ENCODE measurements at regions not wholly inside any gene's neighbourhood (a gene's known extent, or its start where the extent isn't known, plus 50 kb on each side); places are given as distances from the start of the nearest gene placed in this dataset.

GRCh38 chr5:115713408-115713807, 87.6 kb upstream of the TMED7 start:
- TF ChIP-seq, protein P1, sequence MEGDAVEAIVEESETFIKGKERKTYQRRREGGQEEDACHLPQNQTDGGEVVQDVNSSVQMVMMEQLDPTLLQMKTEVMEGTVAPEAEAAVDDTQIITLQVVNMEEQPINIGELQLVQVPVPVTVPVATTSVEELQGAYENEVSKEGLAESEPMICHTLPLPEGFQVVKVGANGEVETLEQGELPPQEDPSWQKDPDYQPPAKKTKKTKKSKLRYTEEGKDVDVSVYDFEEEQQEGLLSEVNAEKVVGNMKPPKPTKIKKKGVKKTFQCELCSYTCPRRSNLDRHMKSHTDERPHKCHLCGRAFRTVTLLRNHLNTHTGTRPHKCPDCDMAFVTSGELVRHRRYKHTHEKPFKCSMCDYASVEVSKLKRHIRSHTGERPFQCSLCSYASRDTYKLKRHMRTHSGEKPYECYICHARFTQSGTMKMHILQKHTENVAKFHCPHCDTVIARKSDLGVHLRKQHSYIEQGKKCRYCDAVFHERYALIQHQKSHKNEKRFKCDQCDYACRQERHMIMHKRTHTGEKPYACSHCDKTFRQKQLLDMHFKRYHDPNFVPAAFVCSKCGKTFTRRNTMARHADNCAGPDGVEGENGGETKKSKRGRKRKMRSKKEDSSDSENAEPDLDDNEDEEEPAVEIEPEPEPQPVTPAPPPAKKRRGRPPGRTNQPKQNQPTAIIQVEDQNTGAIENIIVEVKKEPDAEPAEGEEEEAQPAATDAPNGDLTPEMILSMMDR (conservative IDR thresholded peaks at IDR 0.05; ENCODE audit: low read length) = no peak
- H3K4me3 ChIP-seq (ENCODE audit: low read length) = no peak overlapping the region
- no peak for DNase-seq (ENCODE audit: low read depth)

DNA sequence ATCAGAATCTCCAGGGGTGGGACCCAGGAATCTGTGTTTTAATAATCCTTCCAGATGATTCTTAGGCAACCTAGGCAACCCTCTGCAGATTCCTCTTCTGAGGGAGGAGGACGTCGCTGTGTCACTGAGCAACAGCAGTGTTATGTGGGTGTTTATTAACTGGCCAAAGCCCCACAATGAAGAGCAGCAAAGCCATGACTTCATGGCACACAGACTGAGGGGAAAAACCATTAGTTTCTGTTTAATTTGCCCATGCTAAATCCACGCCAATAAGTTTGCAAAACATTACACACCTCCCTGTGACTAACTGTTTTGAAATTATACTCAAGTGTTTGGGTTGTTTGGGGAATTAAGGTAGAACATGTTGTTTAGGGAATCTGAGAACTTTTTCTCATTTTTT, 83.7 kb upstream of the TMED7 start:
- DNase-seq (ENCODE audit: low read depth) = no peak
- TF ChIP-seq, protein P1 (conservative IDR thresholded peaks at IDR 0.05; ENCODE audit: low read length) = no peak
- H3K4me3 ChIP-seq (ENCODE audit: low read length) = no peak overlapping the region

DNA sequence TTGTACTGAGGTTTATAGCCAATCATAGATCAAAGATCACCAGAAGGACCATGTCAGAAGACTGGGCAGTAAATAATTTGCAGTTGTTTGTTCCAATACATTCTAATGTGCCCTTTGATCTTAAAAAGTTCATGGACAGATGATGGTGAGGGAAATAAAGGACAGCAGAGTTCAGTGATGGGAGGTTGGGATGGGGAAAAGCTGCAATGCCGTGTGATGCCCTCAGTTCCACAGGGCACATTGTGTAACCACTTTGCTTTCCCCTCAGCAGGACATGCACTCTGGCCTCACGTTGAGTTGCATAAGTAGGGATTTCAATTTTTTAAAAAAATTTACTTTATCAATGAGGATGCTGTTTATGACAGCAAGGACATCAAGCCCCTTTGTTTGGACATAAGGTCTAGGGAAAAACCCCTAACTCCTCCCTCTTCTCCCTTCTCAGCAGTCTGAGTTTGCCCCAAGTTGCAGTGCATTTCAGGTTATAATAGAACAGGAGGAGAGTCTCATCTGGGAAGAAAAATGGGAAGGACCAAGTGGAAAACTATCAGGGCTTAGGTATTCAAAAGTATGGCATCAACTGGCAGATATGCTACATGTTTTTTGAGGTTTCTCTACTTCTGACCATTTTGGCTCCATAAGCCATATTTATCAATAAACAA, 83.1 kb upstream of the TMED7 start:
- DNase-seq (ENCODE audit: low read depth) = no peak
- H3K4me3 ChIP-seq (ENCODE audit: low read length) = no peak overlapping the region
- TF ChIP-seq, protein P1 (conservative IDR thresholded peaks at IDR 0.05; ENCODE audit: low read length) = no peak

- DNase-seq (ENCODE audit: low read depth) = no peak
- TF ChIP-seq, protein P1 (conservative IDR thresholded peaks at IDR 0.05; ENCODE audit: low read length) = no peak
- no peak overlapping the region for H3K4me3 ChIP-seq (ENCODE audit: low read length)
These were observed 77.7 kb upstream of the TMED7 start for GRCh38 chr5:115703514-115703913.

DNA sequence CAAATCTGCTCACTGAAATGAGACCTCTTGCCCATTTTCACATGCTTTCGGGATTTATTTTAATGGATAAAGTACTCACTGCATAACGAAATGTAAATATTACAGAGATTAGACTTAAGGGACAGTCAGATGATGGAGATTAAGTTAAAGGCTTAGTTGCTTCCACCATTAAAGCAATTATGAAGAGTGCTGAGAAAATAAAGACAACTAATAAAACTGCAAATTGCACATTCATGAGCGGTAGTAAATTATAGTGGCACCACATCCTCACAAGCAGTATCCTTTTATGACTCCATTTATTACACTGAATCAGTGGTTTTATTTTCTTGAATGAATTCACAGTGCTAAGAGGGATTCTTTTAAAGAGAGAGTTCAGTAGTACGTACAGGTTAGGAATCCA, 76.2 kb upstream of the TMED7 start:
- DNase-seq (ENCODE audit: low read depth) = no peak
- TF ChIP-seq, protein P1 (conservative IDR thresholded peaks at IDR 0.05; ENCODE audit: low read length) = no peak
- no peak overlapping the region for H3K4me3 ChIP-seq (ENCODE audit: low read length)

- no peak overlapping the region for H3K4me3 ChIP-seq (ENCODE audit: low read length)
- no peak for DNase-seq (ENCODE audit: low read depth)
- TF ChIP-seq, protein P1 (conservative IDR thresholded peaks at IDR 0.05; ENCODE audit: low read length) = no peak
These were observed 74.1 kb upstream of the TMED7 start for GRCh38 chr5:115699967-115700366.

GRCh38 chr5:115696141-115696650, 70.4 kb upstream of the TMED7 start:
- H3K4me3 ChIP-seq (ENCODE audit: low read length) = no peak overlapping the region
- TF ChIP-seq, protein P1 (conservative IDR thresholded peaks at IDR 0.05; ENCODE audit: low read length) = no peak
- no peak for DNase-seq (ENCODE audit: low read depth)

Data from AG10803 (cell line).